Calu3 (cell line): ENCODE measurements at regions not wholly inside any gene's neighbourhood (a gene's known extent, or its start where the extent isn't known, plus 50 kb on each side); places are given as distances from the start of the nearest gene placed in this dataset.

Experiments used
- BruUV-seq: library from RNA; stranded (reverse); fragments of 400-500 nt; replicated peaks from 2 replicates; lab custom pipeline; 2021; lab: Mats Ljungman, UMichigan
- CTCF ChIA-PET: fragments of 300-600 bp; sonication (Branson Sonifier 250); formaldehyde crosslinking; loops from one replicate; lab custom pipeline; 2022; ENCODE audit warnings: antibody characterized with exemption; lab: Charles Lee
- DNase-seq: peaks from one replicate; pipeline ENCODE4 v3.0.0; 2022
- H3K27ac Mint-ChIP-seq: one replicate; pipeline ENCODE4 v1.8.0; 2022; ENCODE audit warnings: mixed read lengths; ENCODE audit not compliant: unreplicated experiment
- H3K27me3 Mint-ChIP-seq: one replicate; pipeline ENCODE4 v1.8.0; 2022; ENCODE audit warnings: mixed read lengths; ENCODE audit not compliant: unreplicated experiment
- H3K36me3 Mint-ChIP-seq: one replicate; pipeline ENCODE4 v1.8.0; 2022; ENCODE audit warnings: mild to moderate bottlenecking, moderate library complexity, mixed read lengths; ENCODE audit not compliant: insufficient read depth, unreplicated experiment
- H3K4me1 Mint-ChIP-seq: one replicate; pipeline ENCODE4 v1.8.0; 2022; ENCODE audit warnings: mild to moderate bottlenecking, low read depth, mixed read lengths; ENCODE audit not compliant: unreplicated experiment
- H3K4me3 Mint-ChIP-seq: one replicate; pipeline ENCODE4 v1.8.0; 2022; ENCODE audit warnings: mild to moderate bottlenecking, low read depth, moderate library complexity, mixed read lengths; ENCODE audit not compliant: unreplicated experiment
- H3K9me3 Mint-ChIP-seq: one replicate; pipeline ENCODE4 v1.8.0; 2022; ENCODE audit warnings: low read depth, mixed read lengths; ENCODE audit not compliant: unreplicated experiment
- CTCF ChIP-seq: fragments of 200-600 bp; IDR thresholded peaks from one replicate; pipeline ENCODE4 v1.8.0; 2022; ENCODE audit warnings: antibody characterized with exemption; ENCODE audit not compliant: unreplicated experiment
- intact Hi-C: fragments of 100-400 bp; cut with micrococcal nuclease; formaldehyde crosslinking; loops from one replicate; pipeline ENCODE4 v1.10.0; 2022; ENCODE audit not compliant: unreplicated experiment

- intact Hi-C loops: no loop called here
- Mint-ChIP-seq H3K4me3 (no peak overlapping the region), H3K27ac (no peak overlapping the region), H3K27me3 (no peaks in the 10 kb centered on the region), H3K36me3 (no peaks in the 10 kb centered on the region), H3K4me1 (no peaks in the 10 kb centered on the region), H3K9me3 (peaks cover 14% of the 10 kb centered on the region)
- no TSS peak for BruUV-seq
- TF ChIP-seq CTCF: no peak
- DNase-seq: no peak
- CTCF ChIA-PET: no interaction called here
Observed at GRCh38 chr16:59487067-59487466, 753.0 kb upstream of the GOT2 start.

GRCh38 chr16:59484833-59485516 is 750.9 kb upstream of the GOT2 start:
- DNase-seq: no peak
- Mint-ChIP-seq H3K27ac (no peak overlapping the region), H3K9me3 (peaks cover 14% of the 10 kb centered on the region), H3K4me3 (no peak overlapping the region), H3K36me3 (no peaks in the 10 kb centered on the region), H3K4me1 (no peaks in the 10 kb centered on the region), H3K27me3 (no peaks in the 10 kb centered on the region)
- no TSS peak for BruUV-seq
- intact Hi-C loops: no loop called here
- TF ChIP-seq CTCF: no peak
- CTCF ChIA-PET: no interaction called here

GRCh38 chr16:59478838-59479237 is 744.7 kb upstream of the GOT2 start:
- no peak overlapping the region for H3K4me3 Mint-ChIP-seq
- H3K27me3 Mint-ChIP-seq: no peaks in the 10 kb centered on the region
- CTCF ChIA-PET: no interaction called here
- no peaks in the 10 kb centered on the region for H3K4me1 Mint-ChIP-seq
- intact Hi-C loops: no loop called here
- no TSS peak for BruUV-seq
- H3K36me3 Mint-ChIP-seq: no peaks in the 10 kb centered on the region
- peaks cover 9% of the 10 kb centered on the region for H3K9me3 Mint-ChIP-seq
- H3K27ac Mint-ChIP-seq: no peak overlapping the region
- no peak for DNase-seq
- no peak for TF ChIP-seq CTCF

- CTCF ChIA-PET: no interaction called here
- intact Hi-C loops: no loop called here
- peaks cover 4% of the 10 kb centered on the region for H3K9me3 Mint-ChIP-seq
- BruUV-seq: no TSS peak
- no peak overlapping the region for H3K27ac Mint-ChIP-seq
- no peaks in the 10 kb centered on the region for H3K36me3 Mint-ChIP-seq
- H3K27me3 Mint-ChIP-seq: no peaks in the 10 kb centered on the region
- DNase-seq: no peak
- H3K4me1 Mint-ChIP-seq: no peaks in the 10 kb centered on the region
- H3K4me3 Mint-ChIP-seq: no peak overlapping the region
- no peak for TF ChIP-seq CTCF
Observed at GRCh38 chr16:59470556-59470955, 736.4 kb upstream of the GOT2 start.
